ENCODE measurements at regions not wholly inside any gene's neighbourhood (a gene's known extent, or its start where the extent isn't known, plus 50 kb on each side); places are given as distances from the start of the nearest gene placed in this dataset.

DNA sequence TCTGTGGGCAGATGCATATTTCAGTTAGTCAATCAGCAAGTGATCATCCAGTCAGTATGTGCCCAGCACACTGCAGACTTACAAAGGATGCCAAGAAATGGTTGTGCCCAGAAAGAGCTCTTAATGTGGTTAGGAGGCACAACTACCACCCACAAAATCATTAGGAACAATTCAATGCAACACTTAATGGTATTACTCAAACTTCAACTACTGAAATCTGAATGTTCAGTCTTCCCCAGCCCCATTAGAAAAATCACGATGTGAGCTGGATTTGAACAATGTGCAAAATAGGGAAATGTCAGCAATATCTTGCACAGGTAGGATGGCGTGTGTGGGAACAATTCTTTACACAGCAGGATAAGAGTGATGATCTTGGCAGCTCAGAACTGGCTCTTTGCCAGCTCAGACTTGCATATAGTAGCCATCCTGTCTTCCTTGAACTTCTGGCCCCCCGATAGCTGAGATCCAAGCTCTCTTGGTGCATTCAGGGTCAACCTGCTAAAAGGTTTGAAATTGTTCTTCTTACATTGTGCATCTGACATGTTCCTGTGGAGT is 556.7 kb upstream of the HTR1E start:
- intact Hi-C loops (cut with DNase I) = no loop called here
- TF ChIP-seq, protein P1, sequence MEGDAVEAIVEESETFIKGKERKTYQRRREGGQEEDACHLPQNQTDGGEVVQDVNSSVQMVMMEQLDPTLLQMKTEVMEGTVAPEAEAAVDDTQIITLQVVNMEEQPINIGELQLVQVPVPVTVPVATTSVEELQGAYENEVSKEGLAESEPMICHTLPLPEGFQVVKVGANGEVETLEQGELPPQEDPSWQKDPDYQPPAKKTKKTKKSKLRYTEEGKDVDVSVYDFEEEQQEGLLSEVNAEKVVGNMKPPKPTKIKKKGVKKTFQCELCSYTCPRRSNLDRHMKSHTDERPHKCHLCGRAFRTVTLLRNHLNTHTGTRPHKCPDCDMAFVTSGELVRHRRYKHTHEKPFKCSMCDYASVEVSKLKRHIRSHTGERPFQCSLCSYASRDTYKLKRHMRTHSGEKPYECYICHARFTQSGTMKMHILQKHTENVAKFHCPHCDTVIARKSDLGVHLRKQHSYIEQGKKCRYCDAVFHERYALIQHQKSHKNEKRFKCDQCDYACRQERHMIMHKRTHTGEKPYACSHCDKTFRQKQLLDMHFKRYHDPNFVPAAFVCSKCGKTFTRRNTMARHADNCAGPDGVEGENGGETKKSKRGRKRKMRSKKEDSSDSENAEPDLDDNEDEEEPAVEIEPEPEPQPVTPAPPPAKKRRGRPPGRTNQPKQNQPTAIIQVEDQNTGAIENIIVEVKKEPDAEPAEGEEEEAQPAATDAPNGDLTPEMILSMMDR (IDR thresholded peaks at IDR 0.05) = no peak
- H3K27me3 ChIP-seq = no peaks in the 10 kb centered on the region
- DNase-seq (no peak), ATAC-seq (no peak)
- H3K9me3 ChIP-seq = no peaks in the 10 kb centered on the region
- H3K36me3 ChIP-seq = no peaks in the 10 kb centered on the region
- no peaks in the 10 kb centered on the region for H3K4me1 ChIP-seq
- no peak overlapping the region for H3K27ac ChIP-seq
- H3K4me3 ChIP-seq = no peak overlapping the region

DNA sequence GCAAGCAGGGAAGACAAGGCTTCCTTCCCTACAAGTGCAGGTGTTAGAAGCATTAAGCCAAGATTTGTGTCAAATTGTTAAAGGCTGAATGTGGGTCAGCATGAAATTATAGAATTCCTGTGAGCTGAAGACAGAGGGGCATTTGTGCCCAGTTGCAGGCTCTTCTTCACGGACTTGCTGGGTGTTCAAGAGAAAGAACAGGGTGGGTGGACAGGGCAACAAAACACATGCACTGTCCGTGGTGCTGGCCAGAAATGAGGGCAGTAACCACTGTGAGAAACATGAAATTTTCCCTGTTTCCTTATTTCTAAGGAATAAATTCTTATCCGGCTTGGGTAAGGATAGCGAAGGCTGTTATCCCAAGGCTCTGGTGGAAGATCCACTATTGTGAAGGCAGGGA is 579.5 kb upstream of the HTR1E start:
- no peaks in the 10 kb centered on the region for H3K9me3 ChIP-seq
- H3K4me1 ChIP-seq = no peaks in the 10 kb centered on the region
- DNase-seq (no peak), ATAC-seq (no peak)
- H3K4me3 ChIP-seq = no peak overlapping the region
- intact Hi-C loops (cut with DNase I) = no loop called here
- H3K27ac ChIP-seq = no peak overlapping the region
- TF ChIP-seq, protein P1 (IDR thresholded peaks at IDR 0.05) = no peak
- H3K27me3 ChIP-seq = no peaks in the 10 kb centered on the region
- H3K36me3 ChIP-seq = no peaks in the 10 kb centered on the region

DNA sequence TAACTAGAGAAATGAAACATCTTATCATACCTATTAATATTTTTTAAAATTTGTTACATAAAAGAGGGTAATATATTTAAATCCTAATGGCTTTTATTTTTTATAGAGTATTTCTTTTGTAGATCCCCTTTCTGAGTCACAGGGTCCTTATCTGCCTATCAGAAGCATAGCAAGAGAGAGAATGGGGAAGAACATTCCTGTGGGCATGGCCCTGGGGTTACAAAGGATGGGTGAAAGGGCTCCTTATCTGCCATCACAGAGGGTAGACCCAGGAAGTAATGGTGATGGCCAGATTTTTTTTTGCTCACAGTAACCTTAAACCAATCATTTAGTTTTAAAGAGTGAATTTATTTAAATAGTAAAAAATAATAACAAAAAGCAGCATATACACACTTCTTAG is 582.1 kb upstream of the HTR1E start:
- Histone ChIP-seq H3K4me1 (no peaks in the 10 kb centered on the region), H3K36me3 (no peaks in the 10 kb centered on the region), H3K27ac (no peak overlapping the region), H3K9me3 (no peaks in the 10 kb centered on the region), H3K4me3 (no peak overlapping the region), H3K27me3 (no peaks in the 10 kb centered on the region)
- intact Hi-C loops (cut with DNase I) = no loop called here
- TF ChIP-seq, protein P1 (IDR thresholded peaks at IDR 0.05) = no peak
- ATAC-seq (no peak), DNase-seq (no peak)

DNA sequence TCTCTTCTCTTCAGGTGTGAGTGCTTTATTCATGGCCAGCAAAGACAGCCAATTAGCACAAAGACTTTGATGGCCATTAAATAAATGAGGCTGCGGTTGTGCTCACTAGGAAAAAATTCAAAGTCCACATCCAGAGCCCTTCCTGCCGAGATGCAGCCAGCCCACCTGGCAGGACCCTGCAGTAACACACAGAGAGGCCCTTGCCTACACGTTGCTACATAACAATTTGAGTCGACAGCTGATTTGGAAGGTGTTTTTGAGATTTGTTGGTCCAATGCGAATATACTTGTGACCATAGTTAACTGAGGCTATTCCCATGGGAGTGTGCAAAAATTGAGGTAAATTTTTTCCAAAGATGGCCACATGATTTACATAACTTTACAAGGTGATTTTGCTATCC is 605.4 kb upstream of the HTR1E start:
- DNase-seq = no peak
- TF ChIP-seq, protein P1 (IDR thresholded peaks at IDR 0.05) = no peak
- no peak overlapping the region for H3K27ac ChIP-seq
- no peaks in the 10 kb centered on the region for H3K27me3 ChIP-seq
- H3K36me3 ChIP-seq = no peaks in the 10 kb centered on the region
- H3K4me3 ChIP-seq = no peak overlapping the region
- ATAC-seq = no peak
- no peaks in the 10 kb centered on the region for H3K4me1 ChIP-seq
- H3K9me3 ChIP-seq = no peaks in the 10 kb centered on the region
- intact Hi-C loops (cut with DNase I) = no loop called here

DNA sequence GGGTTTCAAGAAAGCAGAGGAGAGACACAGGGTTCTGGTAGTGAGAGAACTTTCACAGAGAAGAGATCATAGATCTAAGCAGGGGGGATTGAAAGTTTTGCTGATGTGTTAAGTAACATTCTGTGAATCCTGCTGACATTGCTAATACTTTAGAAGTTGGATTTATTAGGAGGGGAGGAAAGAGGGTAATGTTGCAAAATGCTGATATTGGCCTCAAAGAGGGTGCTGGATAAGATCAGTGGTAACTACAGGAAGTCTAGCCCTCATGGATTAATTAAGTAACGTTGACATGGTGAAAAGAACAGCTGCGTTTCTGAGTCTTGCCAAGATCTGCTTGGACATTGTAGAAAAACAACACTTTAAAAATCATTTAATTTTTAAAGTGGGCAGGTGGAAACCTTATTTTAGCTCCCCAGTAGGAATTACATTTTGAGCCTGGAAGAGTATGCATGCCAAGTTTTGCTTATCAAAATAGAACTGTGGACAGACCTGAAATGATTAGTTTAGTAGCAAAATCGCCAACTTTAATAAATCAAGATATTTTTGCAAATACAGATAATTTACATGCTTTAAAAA is 606.0 kb upstream of the HTR1E start:
- H3K27me3 ChIP-seq = no peaks in the 10 kb centered on the region
- TF ChIP-seq, protein P1 (IDR thresholded peaks at IDR 0.05) = no peak
- ATAC-seq = peak; percentile 45
- H3K4me3 ChIP-seq = no peak overlapping the region
- no peak overlapping the region for H3K27ac ChIP-seq
- intact Hi-C loops (cut with DNase I) = no loop called here
- DNase-seq = no peak
- no peaks in the 10 kb centered on the region for H3K9me3 ChIP-seq
- H3K36me3 ChIP-seq = no peaks in the 10 kb centered on the region
- no peaks in the 10 kb centered on the region for H3K4me1 ChIP-seq

DNA sequence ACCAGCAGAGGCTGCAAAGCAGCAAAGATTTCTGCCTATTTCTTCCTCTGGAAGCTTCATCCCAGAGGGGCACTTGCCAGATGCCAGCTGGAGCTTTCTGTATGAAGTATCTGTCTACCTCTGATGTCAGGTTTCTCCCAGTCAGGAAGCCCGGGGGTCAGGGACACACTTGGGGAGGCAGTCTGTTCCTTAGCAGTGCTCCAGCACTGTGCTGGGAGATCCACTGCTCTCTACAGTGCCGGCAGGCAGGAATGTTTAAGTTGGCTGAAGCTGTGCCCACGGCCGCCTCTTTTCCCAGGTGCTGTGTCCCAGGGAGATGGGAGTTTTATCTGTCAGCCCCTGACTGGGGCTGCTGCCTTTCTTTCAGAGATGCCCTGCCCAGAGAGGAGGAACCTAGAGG is 631.1 kb upstream of the HTR1E start:
- Histone ChIP-seq H3K27ac (no peak overlapping the region), H3K36me3 (no peaks in the 10 kb centered on the region), H3K4me1 (no peaks in the 10 kb centered on the region), H3K9me3 (no peaks in the 10 kb centered on the region), H3K27me3 (no peaks in the 10 kb centered on the region), H3K4me3 (no peak overlapping the region)
- intact Hi-C loops (cut with DNase I) = no loop called here
- ATAC-seq (no peak), DNase-seq (no peak)
- TF ChIP-seq, protein P1 (IDR thresholded peaks at IDR 0.05) = no peak
